Activated CD4-positive, alpha-beta memory T cell treated with anti-CD3 and anti-CD28 coated beads for 36 hours (primary cell): ENCODE measurements at regions not wholly inside any gene's neighbourhood (a gene's known extent, or its start where the extent isn't known, plus 50 kb on each side); places are given as distances from the start of the nearest gene placed in this dataset.

Experiments
- CTCF ChIA-PET: fragments of 350-600 bp; sonication (Branson Sonifier 250); formaldehyde crosslinking; loops from one replicate; lab custom pipeline; 2021; ENCODE audit warnings: antibody characterized with exemption, inconsistent platforms; lab: Charles Lee
- POLR2A ChIA-PET: fragments of 350-600 bp; sonication (Branson Sonifier 250); formaldehyde crosslinking; loops from one replicate; lab custom pipeline; 2021; ENCODE audit warnings: antibody characterized with exemption; lab: Charles Lee
- DNase-seq: peaks from one replicate; pipeline ENCODE4 v3.0.0-alpha.2; 2020
- H3K27ac Mint-ChIP-seq: one replicate; pipeline ENCODE4 v1.8.0; 2021; ENCODE audit warnings: mixed read lengths
- H3K27me3 Mint-ChIP-seq: one replicate; pipeline ENCODE4 v1.8.0; 2021; ENCODE audit warnings: mixed read lengths
- H3K36me3 Mint-ChIP-seq: one replicate; pipeline ENCODE4 v1.8.0; 2021; ENCODE audit warnings: mixed read lengths
- H3K4me1 Mint-ChIP-seq: one replicate; pipeline ENCODE4 v1.8.0; 2021; ENCODE audit warnings: low read depth, mixed read lengths
- H3K4me3 Mint-ChIP-seq: one replicate; pipeline ENCODE4 v1.8.0; 2021; ENCODE audit warnings: mild to moderate bottlenecking, mixed read lengths
- H3K9me3 Mint-ChIP-seq: one replicate; pipeline ENCODE4 v1.8.0; 2021; ENCODE audit warnings: mixed read lengths
- intact Hi-C: fragments of 100-400 bp; cut with micrococcal nuclease; formaldehyde crosslinking; loops from one replicate; pipeline ENCODE4 v1.15.1; 2023

DNA sequence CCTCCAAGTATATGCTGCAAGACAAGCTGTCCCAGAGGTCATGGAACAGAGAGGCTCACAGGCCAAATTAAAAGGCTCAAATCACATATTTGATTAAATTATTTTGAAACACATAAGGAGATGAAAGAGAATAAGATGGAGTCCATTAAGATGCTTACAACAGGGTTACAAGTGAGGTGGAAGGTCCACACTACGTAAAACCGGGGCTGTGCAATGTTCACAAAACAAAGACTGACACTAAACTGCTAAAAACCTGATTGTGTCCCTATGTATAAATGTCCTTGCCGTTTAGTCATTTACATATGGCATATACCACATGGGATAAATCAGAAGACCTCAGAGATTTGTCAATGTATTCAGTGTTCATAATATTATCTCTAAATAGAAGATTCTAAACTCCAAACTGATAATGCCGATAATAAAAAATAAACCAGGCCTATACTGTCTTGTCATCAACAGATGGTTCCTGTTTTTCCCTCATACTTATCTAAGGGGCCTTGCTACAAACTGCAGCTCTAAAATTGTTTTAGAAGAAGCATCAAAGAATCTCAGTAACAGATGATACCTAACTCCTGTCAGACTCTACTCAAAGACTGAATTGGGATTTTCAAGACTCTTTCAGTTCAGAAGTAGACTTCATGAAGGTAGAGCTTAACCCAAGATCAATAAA is 51.8 kb upstream of the RIPOR2 start:
- Mint-ChIP-seq H3K4me3 (no peak overlapping the region), H3K9me3 (peaks cover 9% of the 10 kb centered on the region), H3K4me1 (peaks cover 69% of the 10 kb centered on the region), H3K27ac (no peak overlapping the region), H3K36me3 (peaks cover 9% of the 10 kb centered on the region), H3K27me3 (no peaks in the 10 kb centered on the region)
- intact Hi-C loops, result no loop called here
- POLR2A ChIA-PET, result no interaction called here
- CTCF ChIA-PET, result interaction anchor here (0.7 to 2.2 kb wide), 6 partner anchors 12 to 132 kb away, joined by 3 to 9 read pairs (median 4); no protein-coding TSS in a partner anchor
- DNase-seq, result no peak

DNA sequence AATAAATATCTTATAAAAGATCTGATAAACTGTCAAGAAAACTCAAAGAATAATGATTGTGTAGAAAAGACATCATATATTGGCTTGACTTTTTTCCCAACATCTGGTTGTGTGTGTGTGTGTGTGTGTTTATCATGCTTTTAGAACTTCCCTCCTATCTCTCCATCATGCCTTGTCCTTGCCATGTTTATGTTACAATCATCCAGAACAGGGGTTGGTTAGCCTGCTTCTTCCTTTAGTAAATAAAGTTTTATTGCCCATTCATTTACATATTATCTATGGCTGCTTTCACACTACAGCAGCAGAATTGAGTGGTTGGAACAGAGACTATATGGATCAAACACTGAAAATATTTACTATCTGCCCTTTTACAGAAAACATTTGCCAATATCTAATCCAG is 52.8 kb upstream of the RIPOR2 start:
- H3K9me3 Mint-ChIP-seq, result peaks cover 12% of the 10 kb centered on the region
- no peak for DNase-seq
- H3K36me3 Mint-ChIP-seq, result peaks cover 9% of the 10 kb centered on the region
- intact Hi-C loops, result no loop called here
- no peak overlapping the region for H3K4me3 Mint-ChIP-seq
- peaks cover 71% of the 10 kb centered on the region for H3K4me1 Mint-ChIP-seq
- POLR2A ChIA-PET, result no interaction called here
- H3K27me3 Mint-ChIP-seq, result no peaks in the 10 kb centered on the region
- H3K27ac Mint-ChIP-seq, result no peak overlapping the region
- CTCF ChIA-PET, result interaction anchor here (0.9 to 2.2 kb wide), 3 partner anchors 11 to 29 kb away, joined by 3 to 9 read pairs (median 3); no protein-coding TSS in a partner anchor

DNA sequence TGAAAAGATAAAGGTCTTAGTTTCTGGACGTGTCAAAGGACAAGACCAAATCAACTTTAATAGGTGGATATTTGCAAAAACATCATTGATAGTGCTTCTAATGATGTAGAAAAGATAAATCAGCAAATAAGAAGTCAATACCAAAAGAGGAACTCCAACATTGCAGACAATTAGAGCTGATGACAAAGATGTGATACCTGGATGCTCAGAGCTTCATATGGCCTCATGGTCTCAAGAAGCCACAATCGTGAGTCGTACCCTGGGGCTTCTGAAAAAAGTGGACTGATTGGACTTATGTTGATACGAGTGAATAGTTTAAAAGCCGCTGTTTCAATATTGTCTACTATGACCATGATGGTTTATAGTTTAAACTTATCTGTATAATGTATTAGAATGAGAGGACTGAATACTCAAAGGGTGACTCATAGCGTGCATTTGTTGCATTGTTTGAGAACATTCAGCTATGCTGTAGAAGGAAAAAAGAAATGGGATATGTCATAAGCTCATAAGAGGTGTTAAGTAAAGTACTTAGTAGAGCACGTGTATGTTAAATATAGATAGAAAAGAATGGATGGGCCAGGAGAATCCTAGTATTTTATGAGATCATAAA is 54.6 kb upstream of the RIPOR2 start:
- ChIA-PET CTCF (interaction anchor here (0.9 to 7.5 kb wide), 23 partner anchors 10 to 140 kb away, joined by 3 to 195 read pairs (median 22); partner anchors contain the start of gene RIPOR2), POLR2A (interaction anchor here (1.0 to 1.4 kb wide), 6 partner anchors 8 to 79 kb away, joined by 3 to 6 read pairs (median 3); partner anchors contain the start of gene RIPOR2)
- H3K27me3 Mint-ChIP-seq, result no peaks in the 10 kb centered on the region
- H3K27ac Mint-ChIP-seq, result peak overlapping the region; percentile 76
- intact Hi-C loops, result no loop called here
- peaks cover 12% of the 10 kb centered on the region for H3K9me3 Mint-ChIP-seq
- no peak overlapping the region for H3K4me3 Mint-ChIP-seq
- peaks cover 9% of the 10 kb centered on the region for H3K36me3 Mint-ChIP-seq
- no peak for DNase-seq
- H3K4me1 Mint-ChIP-seq, result peaks cover 73% of the 10 kb centered on the region

DNA sequence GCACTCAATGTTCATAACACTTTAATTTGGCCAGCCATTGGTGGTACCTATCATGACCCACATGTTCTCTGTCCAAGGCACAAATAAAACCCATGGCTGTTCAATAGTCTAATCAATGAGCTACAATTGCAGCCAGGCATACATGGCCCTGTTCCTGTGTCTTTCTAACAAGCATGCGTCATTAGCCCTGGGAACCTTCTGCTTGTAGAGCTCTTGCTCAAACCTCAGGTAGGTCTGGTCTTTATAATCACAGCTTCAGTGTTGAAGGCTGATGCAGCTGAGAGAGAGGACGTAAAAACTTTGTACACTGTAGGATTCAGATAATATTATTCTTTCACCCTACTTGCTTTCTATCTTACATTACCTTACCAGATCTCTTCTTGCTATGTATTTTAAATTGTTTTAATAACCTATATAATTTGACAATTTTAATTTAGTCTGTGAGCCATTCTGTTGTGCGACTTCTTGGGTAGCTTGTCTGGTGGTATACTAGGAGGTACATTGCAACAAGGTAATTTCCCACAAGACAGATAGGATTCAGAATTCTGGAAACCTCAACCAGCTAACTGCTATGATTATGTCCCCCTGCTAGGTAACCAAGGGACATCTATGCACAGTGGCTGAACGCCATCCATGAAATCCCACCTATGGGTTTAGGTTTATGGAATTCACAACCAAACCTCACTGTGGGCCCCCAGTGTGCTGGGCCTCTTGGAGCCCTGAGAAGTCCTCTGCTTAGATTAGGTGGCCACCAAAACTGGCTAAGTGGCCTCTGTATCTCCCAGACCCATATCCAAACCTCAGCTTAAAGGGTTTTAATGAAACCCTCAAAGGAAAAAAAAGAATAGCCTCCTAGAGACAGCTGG is 55.4 kb upstream of the RIPOR2 start:
- CTCF ChIA-PET, result interaction anchor here (0.6 to 7.5 kb wide), 59 partner anchors 10 to 356 kb away, joined by 3 to 195 read pairs (median 7); partner anchors contain the start of gene RIPOR2
- peaks cover 67% of the 10 kb centered on the region for H3K4me1 Mint-ChIP-seq
- H3K27me3 Mint-ChIP-seq, result no peaks in the 10 kb centered on the region
- peak overlapping the region; percentile 11 for H3K4me3 Mint-ChIP-seq
- H3K36me3 Mint-ChIP-seq, result peaks cover 9% of the 10 kb centered on the region
- peaks cover 12% of the 10 kb centered on the region for H3K9me3 Mint-ChIP-seq
- no peak for DNase-seq
- peak overlapping the region; percentile 76 for H3K27ac Mint-ChIP-seq
- intact Hi-C loops, result no loop called here
- POLR2A ChIA-PET, result interaction anchor here (0.8 to 2.0 kb wide), 13 partner anchors 9 to 135 kb away, joined by 3 to 7 read pairs (median 4); partner anchors contain the start of gene RIPOR2

DNA sequence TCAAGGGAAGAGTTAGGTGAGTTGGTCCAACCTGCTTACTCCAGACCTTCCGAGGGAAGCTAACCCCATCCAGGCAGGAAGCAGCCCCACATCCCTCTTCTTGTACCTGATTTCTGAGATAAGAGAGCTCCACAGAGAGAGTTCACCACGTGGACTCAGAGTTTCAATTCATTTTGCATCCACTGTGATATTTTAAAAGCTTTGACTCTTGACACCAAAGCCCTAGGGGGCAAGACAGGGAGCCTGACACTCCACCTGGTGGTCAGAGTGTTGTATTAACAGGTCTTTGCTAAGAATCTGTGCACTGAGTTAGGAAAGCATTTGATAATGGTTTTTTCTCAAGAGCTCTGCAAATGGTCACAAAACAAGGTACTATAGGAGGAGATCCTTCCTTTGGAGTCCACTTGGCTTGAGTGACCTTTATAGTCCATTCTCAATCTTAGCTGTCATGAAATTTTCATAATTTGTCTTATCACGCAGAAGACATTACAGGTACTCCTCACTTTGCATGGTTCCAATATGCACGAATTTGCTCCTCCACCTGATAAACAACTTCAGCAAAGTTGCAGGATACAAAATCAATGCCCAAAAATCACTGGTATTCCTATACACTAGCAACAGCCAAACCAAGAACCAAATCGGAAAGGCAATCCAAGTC is 56.2 kb upstream of the RIPOR2 start:
- Mint-ChIP-seq H3K4me1 (peaks cover 68% of the 10 kb centered on the region), H3K36me3 (peaks cover 3% of the 10 kb centered on the region), H3K27me3 (no peaks in the 10 kb centered on the region), H3K9me3 (peaks cover 12% of the 10 kb centered on the region), H3K27ac (peak overlapping the region; percentile 76), H3K4me3 (peak overlapping the region; percentile 11)
- DNase-seq, result peak; percentile 81
- POLR2A ChIA-PET, result interaction anchor here (0.6 to 2.0 kb wide), 14 partner anchors 10 to 136 kb away, joined by 3 to 7 read pairs (median 4); partner anchors contain the start of gene RIPOR2
- CTCF ChIA-PET, result interaction anchor here (0.6 to 7.5 kb wide), 61 partner anchors 11 to 357 kb away, joined by 3 to 195 read pairs (median 7); partner anchors contain the start of gene RIPOR2
- intact Hi-C loops, result loop anchor here (1.0 to 2.0 kb wide), 4 partner anchors 27 to 136 kb away; no protein-coding TSS in a partner anchor

DNA sequence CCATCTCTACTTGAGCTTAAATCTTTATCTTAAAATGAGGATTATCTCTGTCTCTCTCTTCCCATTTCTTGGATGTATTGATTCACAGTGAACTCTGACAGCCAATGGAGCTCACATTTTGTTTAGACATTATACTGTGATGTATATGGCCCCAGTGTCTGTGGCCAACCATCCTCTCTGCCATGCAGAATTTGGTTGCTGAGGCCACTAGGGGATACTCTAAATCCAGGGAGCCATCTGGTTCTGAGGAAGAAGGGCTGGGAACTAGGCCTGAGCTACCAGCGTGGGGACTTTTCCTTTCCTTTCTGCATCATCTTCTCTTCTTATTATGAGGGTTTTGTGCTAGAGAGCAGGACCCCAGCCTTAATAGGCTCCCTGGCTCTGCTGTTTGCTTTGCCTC is 59.1 kb upstream of the RIPOR2 start:
- no peak for DNase-seq
- no peaks in the 10 kb centered on the region for H3K27me3 Mint-ChIP-seq
- H3K4me3 Mint-ChIP-seq, result no peak overlapping the region
- ChIA-PET POLR2A (no interaction called here), CTCF (interaction anchor here (2.8 to 7.5 kb wide), 5 partner anchors 13 to 138 kb away, joined by 17 to 195 read pairs (median 81); partner anchors contain the start of gene RIPOR2)
- no peaks in the 10 kb centered on the region for H3K36me3 Mint-ChIP-seq
- H3K27ac Mint-ChIP-seq, result no peak overlapping the region
- peaks cover 82% of the 10 kb centered on the region for H3K4me1 Mint-ChIP-seq
- intact Hi-C loops, result no loop called here
- H3K9me3 Mint-ChIP-seq, result peaks cover 8% of the 10 kb centered on the region

DNA sequence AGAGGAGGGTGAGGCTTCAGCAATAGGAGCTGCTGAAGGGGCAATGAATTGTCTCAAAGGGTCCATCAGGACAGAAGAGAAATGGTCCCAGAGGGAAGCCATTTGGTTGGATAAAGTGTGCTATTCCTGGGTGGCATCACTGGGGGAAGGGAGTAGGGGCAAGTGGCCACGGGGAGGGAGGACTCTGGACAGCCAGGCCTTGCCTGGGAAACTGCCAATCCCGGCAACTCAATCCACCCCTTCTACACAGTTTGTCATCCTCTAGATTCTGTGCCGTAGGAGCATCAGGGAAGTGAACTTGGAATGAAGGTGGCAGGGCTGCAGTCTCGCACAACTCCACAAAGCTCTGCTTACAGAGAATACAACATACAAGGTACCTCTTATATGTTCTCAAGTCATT is 59.5 kb upstream of the RIPOR2 start:
- POLR2A ChIA-PET, result no interaction called here
- Mint-ChIP-seq H3K9me3 (peaks cover 8% of the 10 kb centered on the region), H3K27ac (no peak overlapping the region), H3K4me3 (no peak overlapping the region), H3K4me1 (peaks cover 82% of the 10 kb centered on the region), H3K27me3 (no peaks in the 10 kb centered on the region), H3K36me3 (no peaks in the 10 kb centered on the region)
- CTCF ChIA-PET, result interaction anchor here (0.6 to 7.5 kb wide), 7 partner anchors 12 to 139 kb away, joined by 3 to 195 read pairs (median 17); partner anchors contain the start of gene RIPOR2
- intact Hi-C loops, result no loop called here
- no peak for DNase-seq

DNA sequence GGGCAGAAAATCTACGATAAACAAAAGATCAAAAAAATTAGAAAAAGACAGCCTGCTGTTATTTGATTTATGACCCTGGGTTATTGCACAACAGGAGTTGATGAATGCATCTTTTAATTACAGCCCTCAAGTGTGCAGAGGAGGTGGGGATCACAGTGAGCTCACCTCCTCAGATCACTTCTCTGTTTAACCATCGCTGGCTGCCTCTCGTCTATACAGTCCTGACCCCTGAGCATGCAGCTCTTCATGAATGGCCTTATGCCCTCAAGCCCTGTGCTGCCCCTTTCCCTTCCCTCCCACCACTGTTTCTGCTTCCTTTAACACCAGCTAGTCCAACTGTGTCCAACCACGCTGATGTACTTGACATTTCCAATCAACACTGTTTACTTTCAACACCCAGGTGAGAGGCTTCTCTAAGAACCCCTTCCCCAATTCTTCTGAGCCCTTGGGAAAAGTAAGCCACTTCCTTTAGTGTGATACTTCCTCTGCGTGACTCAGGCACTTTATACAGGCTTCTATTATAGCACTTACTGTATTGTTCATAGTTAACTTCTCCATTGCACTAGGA is 60.6 kb upstream of the RIPOR2 start:
- intact Hi-C loops, result no loop called here
- ChIA-PET CTCF (interaction anchor here (2.8 to 7.5 kb wide), 2 partner anchors 60 to 140 kb away, joined by 17 to 195 read pairs; partner anchors contain the start of gene RIPOR2), POLR2A (no interaction called here)
- Mint-ChIP-seq H3K27me3 (no peaks in the 10 kb centered on the region), H3K36me3 (no peaks in the 10 kb centered on the region), H3K4me3 (no peak overlapping the region), H3K4me1 (peaks cover 73% of the 10 kb centered on the region), H3K9me3 (peaks cover 8% of the 10 kb centered on the region), H3K27ac (peak overlapping the region; percentile 20)
- no peak for DNase-seq

DNA sequence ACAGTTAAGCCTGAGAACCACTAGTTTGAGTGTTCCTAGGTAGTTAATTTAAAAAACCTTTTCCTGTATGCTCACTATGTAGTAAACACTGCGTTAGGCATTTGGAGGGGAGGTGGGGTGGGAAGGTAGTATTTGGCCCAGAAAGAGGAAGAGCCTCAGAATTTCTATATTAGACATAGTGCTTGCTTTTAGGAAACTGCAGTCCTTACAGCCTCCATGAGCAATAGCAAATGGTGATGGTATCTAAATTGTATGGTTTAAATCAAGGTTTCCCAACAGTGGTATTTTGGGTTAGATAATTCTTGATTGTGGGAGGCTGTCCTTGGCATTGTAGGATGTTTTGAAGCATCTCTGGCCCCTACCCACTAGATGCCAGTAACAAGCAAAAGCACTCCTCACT is 61.5 kb upstream of the RIPOR2 start:
- Mint-ChIP-seq H3K36me3 (no peaks in the 10 kb centered on the region), H3K9me3 (peaks cover 6% of the 10 kb centered on the region), H3K27ac (no peak overlapping the region), H3K4me3 (no peak overlapping the region), H3K27me3 (no peaks in the 10 kb centered on the region), H3K4me1 (peaks cover 64% of the 10 kb centered on the region)
- ChIA-PET CTCF (no interaction called here), POLR2A (no interaction called here)
- intact Hi-C loops, result no loop called here
- DNase-seq, result no peak

DNA sequence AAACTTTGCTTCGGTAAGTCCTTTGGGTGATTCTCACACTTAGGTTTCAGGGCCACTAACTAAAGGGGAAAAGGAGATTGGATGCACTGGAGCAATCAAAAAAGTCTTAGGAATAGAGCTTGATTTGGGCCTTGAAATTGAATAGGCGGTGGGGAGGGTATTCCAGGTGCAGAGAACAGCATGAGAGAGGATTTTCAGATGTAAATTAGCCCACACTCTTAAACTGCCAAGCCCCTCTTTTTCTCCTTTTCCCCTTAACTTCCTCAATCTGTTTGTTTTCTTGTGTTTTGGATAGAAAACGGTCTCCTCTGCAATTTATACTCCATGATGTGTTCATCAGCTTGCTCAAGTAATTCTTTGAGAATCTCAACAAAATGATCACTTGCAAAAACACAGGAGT is 62.1 kb upstream of the RIPOR2 start:
- intact Hi-C loops, result no loop called here
- DNase-seq, result no peak
- Mint-ChIP-seq H3K27ac (no peak overlapping the region), H3K27me3 (no peaks in the 10 kb centered on the region), H3K9me3 (peaks cover 3% of the 10 kb centered on the region), H3K4me3 (no peak overlapping the region), H3K4me1 (peaks cover 64% of the 10 kb centered on the region), H3K36me3 (no peaks in the 10 kb centered on the region)
- ChIA-PET POLR2A (no interaction called here), CTCF (no interaction called here)
